ENCODE measurements at regions not wholly inside any gene's neighbourhood (a gene's known extent, or its start where the extent isn't known, plus 50 kb on each side); places are given as distances from the start of the nearest gene placed in this dataset.

DNA sequence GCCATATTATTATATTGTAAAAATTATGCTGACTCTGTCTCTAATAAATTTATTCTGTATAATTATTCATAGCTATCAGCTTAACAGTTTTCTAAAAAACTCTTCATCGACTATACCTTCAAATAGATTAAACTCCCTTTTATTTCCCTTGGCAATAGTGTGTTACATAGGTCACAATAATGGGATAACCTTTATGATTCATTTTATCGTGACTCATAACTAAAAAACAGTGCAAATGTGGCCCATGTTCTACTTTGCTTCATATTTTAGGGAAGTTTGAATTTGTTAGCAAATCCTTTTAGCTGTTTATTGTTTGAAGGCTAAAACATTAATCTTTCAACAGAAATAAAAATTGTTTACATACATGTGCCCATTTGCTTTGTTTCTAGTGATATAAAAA is 783.2 kb upstream of the CDH2 start:
- TF ChIP-seq, protein P1, sequence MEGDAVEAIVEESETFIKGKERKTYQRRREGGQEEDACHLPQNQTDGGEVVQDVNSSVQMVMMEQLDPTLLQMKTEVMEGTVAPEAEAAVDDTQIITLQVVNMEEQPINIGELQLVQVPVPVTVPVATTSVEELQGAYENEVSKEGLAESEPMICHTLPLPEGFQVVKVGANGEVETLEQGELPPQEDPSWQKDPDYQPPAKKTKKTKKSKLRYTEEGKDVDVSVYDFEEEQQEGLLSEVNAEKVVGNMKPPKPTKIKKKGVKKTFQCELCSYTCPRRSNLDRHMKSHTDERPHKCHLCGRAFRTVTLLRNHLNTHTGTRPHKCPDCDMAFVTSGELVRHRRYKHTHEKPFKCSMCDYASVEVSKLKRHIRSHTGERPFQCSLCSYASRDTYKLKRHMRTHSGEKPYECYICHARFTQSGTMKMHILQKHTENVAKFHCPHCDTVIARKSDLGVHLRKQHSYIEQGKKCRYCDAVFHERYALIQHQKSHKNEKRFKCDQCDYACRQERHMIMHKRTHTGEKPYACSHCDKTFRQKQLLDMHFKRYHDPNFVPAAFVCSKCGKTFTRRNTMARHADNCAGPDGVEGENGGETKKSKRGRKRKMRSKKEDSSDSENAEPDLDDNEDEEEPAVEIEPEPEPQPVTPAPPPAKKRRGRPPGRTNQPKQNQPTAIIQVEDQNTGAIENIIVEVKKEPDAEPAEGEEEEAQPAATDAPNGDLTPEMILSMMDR (IDR thresholded peaks at IDR 0.05): no peak
- TF ChIP-seq POLR2A (IDR thresholded peaks at IDR 0.05): no peak

Measured in lower leg skin (tissue), 3 donors.